KMS-11 (cell line): ENCODE measurements at regions not wholly inside any gene's neighbourhood (a gene's known extent, or its start where the extent isn't known, plus 50 kb on each side); places are given as distances from the start of the nearest gene placed in this dataset.

Experiments
- H2AFZ ChIP-seq: fragments of 200-600 bp; sonication (generic); 2 replicates; pipeline ENCODE4 v1.6.1; 2016; ENCODE audit warnings: antibody characterized with exemption, mixed run types, low read depth
- H3K27ac ChIP-seq: fragments of 200-600 bp; sonication (generic); 2 replicates; pipeline ENCODE4 v1.6.1; 2016; ENCODE audit warnings: mild to moderate bottlenecking, mixed run types
- H3K27me3 ChIP-seq: fragments of 200-600 bp; sonication (generic); 2 replicates; pipeline ENCODE4 v1.6.1; 2017; ENCODE audit warnings: mild to moderate bottlenecking, low read depth, mixed run types, moderate library complexity; ENCODE audit not compliant: insufficient read depth
- H3K36me3 ChIP-seq: fragments of 200-600 bp; sonication (generic); 2 replicates; pipeline ENCODE4 v1.6.1; 2017; ENCODE audit warnings: mild to moderate bottlenecking, mixed run types; ENCODE audit not compliant: insufficient read depth
- H3K4me1 ChIP-seq: fragments of 200-600 bp; sonication (generic); 2 replicates; pipeline ENCODE4 v1.6.1; 2016; ENCODE audit warnings: mild to moderate bottlenecking, low read depth, mixed run types; ENCODE audit not compliant: poor library complexity, severe bottlenecking
- H3K4me2 ChIP-seq: fragments of 200-600 bp; sonication (generic); 2 replicates; pipeline ENCODE4 v1.7.0; 2016; ENCODE audit warnings: mild to moderate bottlenecking, mixed run types
- H3K4me3 ChIP-seq: fragments of 200-600 bp; sonication (generic); IDR thresholded peaks from 2 replicates; pipeline ENCODE4 v1.6.1; 2017; ENCODE audit warnings: low read depth, low read length, mixed read lengths; ENCODE audit not compliant: insufficient read depth
- H3K79me2 ChIP-seq: fragments of 200-600 bp; sonication (generic); 2 replicates; pipeline ENCODE4 v1.6.1; 2016; ENCODE audit warnings: low read depth, mixed run types; ENCODE audit not compliant: insufficient read depth
- H3K9ac ChIP-seq: fragments of 200-600 bp; sonication (generic); 2 replicates; pipeline ENCODE4 v1.6.1; 2016; ENCODE audit warnings: mild to moderate bottlenecking, mixed run types
- H4K20me1 ChIP-seq: fragments of 200-600 bp; sonication (generic); 2 replicates; pipeline ENCODE4 v1.6.1; 2016; ENCODE audit warnings: mild to moderate bottlenecking, mixed run types; ENCODE audit not compliant: insufficient read depth
- TF ChIP-seq, protein P1 (sequence below): fragments of 200-600 bp; sonication (generic); conservative IDR thresholded peaks from 2 replicates; pipeline ENCODE4 v1.6.1; 2017; ENCODE audit warnings: low read depth, mild to moderate bottlenecking, antibody characterized with exemption, low read length, moderate library complexity, mixed read lengths

GRCh38 chr12:39125566-39125965 is 220.2 kb upstream of the CPNE8 start:
- H3K4me3 ChIP-seq, result no peak overlapping the region
- TF ChIP-seq, protein P1, sequence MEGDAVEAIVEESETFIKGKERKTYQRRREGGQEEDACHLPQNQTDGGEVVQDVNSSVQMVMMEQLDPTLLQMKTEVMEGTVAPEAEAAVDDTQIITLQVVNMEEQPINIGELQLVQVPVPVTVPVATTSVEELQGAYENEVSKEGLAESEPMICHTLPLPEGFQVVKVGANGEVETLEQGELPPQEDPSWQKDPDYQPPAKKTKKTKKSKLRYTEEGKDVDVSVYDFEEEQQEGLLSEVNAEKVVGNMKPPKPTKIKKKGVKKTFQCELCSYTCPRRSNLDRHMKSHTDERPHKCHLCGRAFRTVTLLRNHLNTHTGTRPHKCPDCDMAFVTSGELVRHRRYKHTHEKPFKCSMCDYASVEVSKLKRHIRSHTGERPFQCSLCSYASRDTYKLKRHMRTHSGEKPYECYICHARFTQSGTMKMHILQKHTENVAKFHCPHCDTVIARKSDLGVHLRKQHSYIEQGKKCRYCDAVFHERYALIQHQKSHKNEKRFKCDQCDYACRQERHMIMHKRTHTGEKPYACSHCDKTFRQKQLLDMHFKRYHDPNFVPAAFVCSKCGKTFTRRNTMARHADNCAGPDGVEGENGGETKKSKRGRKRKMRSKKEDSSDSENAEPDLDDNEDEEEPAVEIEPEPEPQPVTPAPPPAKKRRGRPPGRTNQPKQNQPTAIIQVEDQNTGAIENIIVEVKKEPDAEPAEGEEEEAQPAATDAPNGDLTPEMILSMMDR, result no peak
- no peak overlapping the region for H2AFZ ChIP-seq
- H3K79me2 ChIP-seq, result no peaks in the 10 kb centered on the region
- H3K27ac ChIP-seq, result no peak overlapping the region
- H3K4me2 ChIP-seq, result no peak overlapping the region
- H3K36me3 ChIP-seq, result no peaks in the 10 kb centered on the region
- H4K20me1 ChIP-seq, result no peaks in the 10 kb centered on the region
- H3K4me1 ChIP-seq, result no peaks in the 10 kb centered on the region
- H3K9ac ChIP-seq, result no peak overlapping the region
- no peaks in the 10 kb centered on the region for H3K27me3 ChIP-seq

- no peaks in the 10 kb centered on the region for H3K79me2 ChIP-seq
- no peaks in the 10 kb centered on the region for H3K36me3 ChIP-seq
- no peak overlapping the region for H3K4me3 ChIP-seq
- no peak overlapping the region for H2AFZ ChIP-seq
- no peaks in the 10 kb centered on the region for H3K4me1 ChIP-seq
- no peaks in the 10 kb centered on the region for H4K20me1 ChIP-seq
- no peak overlapping the region for H3K4me2 ChIP-seq
- H3K9ac ChIP-seq, result no peak overlapping the region
- H3K27ac ChIP-seq, result no peak overlapping the region
- TF ChIP-seq, protein P1, result no peak
- no peaks in the 10 kb centered on the region for H3K27me3 ChIP-seq
These were observed 219.4 kb upstream of the CPNE8 start for GRCh38 chr12:39124768-39125167.

DNA sequence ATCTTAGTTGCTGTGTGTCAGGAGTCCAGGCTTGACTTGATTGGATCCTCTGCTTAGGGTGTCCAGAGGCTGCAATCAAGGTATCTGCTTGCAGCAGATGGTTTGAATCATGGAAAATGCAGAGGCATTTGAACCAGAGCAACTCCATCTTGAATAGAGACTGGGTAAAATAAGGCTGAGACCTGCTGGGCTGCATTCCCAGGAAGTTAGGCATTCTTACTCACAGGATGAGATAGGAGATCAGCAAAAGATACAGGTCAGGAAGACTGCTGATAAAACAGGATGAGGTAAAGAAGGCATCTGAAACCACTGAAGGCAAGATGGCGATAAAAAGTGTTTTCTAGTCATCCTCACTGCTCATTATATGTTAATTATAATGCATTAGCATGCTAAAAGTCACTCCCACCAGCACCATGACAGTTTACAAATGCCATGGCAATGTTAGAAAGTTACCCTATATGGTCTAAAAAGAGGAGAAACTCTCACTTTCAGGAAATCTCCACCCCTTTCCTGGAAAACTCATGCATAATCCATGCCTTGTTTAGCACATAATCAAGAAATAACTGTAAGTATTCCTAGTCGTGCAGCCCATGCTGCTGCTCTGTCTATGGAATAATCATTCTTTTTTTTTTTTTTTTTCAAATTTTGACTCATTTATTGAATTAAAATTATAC is 218.3 kb upstream of the CPNE8 start:
- Histone ChIP-seq H4K20me1 (no peaks in the 10 kb centered on the region), H3K79me2 (no peaks in the 10 kb centered on the region), H3K27me3 (no peaks in the 10 kb centered on the region), H3K27ac (no peak overlapping the region), H3K36me3 (no peaks in the 10 kb centered on the region), H3K4me3 (no peak overlapping the region), H3K9ac (no peak overlapping the region), H2AFZ (no peak overlapping the region), H3K4me2 (no peak overlapping the region), H3K4me1 (no peaks in the 10 kb centered on the region)
- TF ChIP-seq, protein P1, result no peak

DNA sequence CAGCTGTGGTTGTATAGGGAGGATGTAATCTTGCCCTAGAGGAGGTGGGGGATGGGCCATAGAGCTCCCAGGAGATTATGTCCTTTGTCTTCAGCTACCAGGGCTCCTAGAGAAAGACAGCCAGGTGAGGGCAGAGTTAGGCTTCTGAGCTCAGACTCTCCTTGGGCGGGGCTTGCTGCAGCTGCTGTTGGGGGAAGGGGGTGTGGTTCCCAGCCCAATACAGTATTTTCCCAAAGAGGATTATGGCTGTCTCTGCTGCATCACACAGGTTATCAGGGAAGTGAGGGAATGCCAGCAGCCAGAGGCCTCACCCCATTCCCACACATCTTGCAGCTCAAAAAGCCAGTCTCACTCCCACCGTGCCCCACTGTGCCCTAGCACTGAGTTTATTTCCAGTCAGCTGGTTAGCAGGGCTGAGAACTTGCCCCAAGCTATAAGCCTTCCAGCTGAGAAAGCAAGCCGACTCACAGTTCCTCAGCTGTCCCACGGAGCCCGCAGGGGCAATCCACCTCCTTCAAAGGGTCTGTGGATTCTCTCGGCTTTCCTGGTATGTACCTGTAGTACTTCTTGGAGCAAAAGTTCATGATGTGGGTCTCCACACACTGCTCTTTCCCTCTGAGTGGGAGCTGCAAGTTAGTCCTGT is 217.3 kb upstream of the CPNE8 start:
- Histone ChIP-seq H3K27ac (no peak overlapping the region), H3K4me2 (no peak overlapping the region), H2AFZ (no peak overlapping the region), H3K9ac (no peak overlapping the region), H3K36me3 (no peaks in the 10 kb centered on the region), H3K4me3 (no peak overlapping the region), H3K27me3 (no peaks in the 10 kb centered on the region), H3K4me1 (no peaks in the 10 kb centered on the region), H3K79me2 (no peaks in the 10 kb centered on the region), H4K20me1 (no peaks in the 10 kb centered on the region)
- TF ChIP-seq, protein P1, result no peak
